IMR-90 (cell line): ENCODE measurements at regions not wholly inside any gene's neighbourhood (a gene's known extent, or its start where the extent isn't known, plus 50 kb on each side); places are given as distances from the start of the nearest gene placed in this dataset.
A peak's percentile ranks its signal among the peaks of the same experiment; 100 is the strongest.

Experiments used
- ATAC-seq: fragments of 200-7000 bp; cut with Tn5 transposase; 2 replicates; pipeline ENCODE4 v1.9.1; 2020; ENCODE audit warnings: low read depth, mild to moderate bottlenecking, moderate library complexity
- BruUV-seq: library from RNA; stranded (reverse); fragments of 400-500 nt; replicated peaks from 2 replicates; lab custom pipeline; 2021; lab: Mats Ljungman, UMichigan
- CTCF ChIA-PET: fragments of 300-600 bp; formaldehyde crosslinking; extraction: SDS; loops from one replicate; lab custom pipeline; 2021; ENCODE audit warnings: antibody characterized with exemption; lab: Yijun Ruan, JAX
- POLR2A ChIA-PET: fragments of 300-600 bp; sonication (Branson Sonifier 250); formaldehyde crosslinking; loops from one replicate; lab custom pipeline; 2022; ENCODE audit warnings: antibody characterized with exemption; ENCODE audit not compliant: unreplicated experiment; lab: Charles Lee
- DNase-seq: peaks from one replicate; pipeline ENCODE4 v3.0.0; 2013
- H2AFZ ChIP-seq: replicated peaks from 2 replicates; pipeline ENCODE3; 2013; ENCODE audit warnings: low read length, mild to moderate bottlenecking; ENCODE audit not compliant: poor library complexity
- H2AK5ac ChIP-seq: 2 replicates; pipeline ENCODE4 v1.6.1; 2013; ENCODE audit warnings: low read depth, low read length, inconsistent platforms
- H2AK9ac ChIP-seq: replicated peaks from 2 replicates; pipeline ENCODE3; 2013; ENCODE audit warnings: mild to moderate bottlenecking, low read depth, low read length, moderate library complexity; ENCODE audit not compliant: poor library complexity
- H2BK120ac ChIP-seq: 2 replicates; pipeline ENCODE4 v1.6.1; 2013; ENCODE audit warnings: low read depth, low read length, inconsistent platforms
- H2BK15ac ChIP-seq: 3 replicates; pipeline ENCODE4 v1.6.1; 2013; ENCODE audit warnings: low read depth, low read length, inconsistent platforms
- H2BK20ac ChIP-seq: 2 replicates; pipeline ENCODE4 v1.6.1; 2013; ENCODE audit warnings: low read depth, mild to moderate bottlenecking, inconsistent platforms, low read length, moderate library complexity
- H2BK5ac ChIP-seq: 2 replicates; pipeline ENCODE4 v1.6.1; 2013; ENCODE audit warnings: mild to moderate bottlenecking, low read depth, low read length, inconsistent platforms; ENCODE audit not compliant: poor library complexity, severe bottlenecking
- H3K14ac ChIP-seq: replicated peaks from 2 replicates; pipeline ENCODE4 v1.6.1; 2013; ENCODE audit warnings: low read depth, low read length, inconsistent platforms
- H3K18ac ChIP-seq: 2 replicates; pipeline ENCODE4 v1.6.1; 2013; ENCODE audit warnings: low read depth, low read length, control low read depth
- H3K23ac ChIP-seq: 2 replicates; pipeline ENCODE4 v1.6.1; 2013; ENCODE audit warnings: low read depth, low read length, inconsistent platforms
- H3K27ac ChIP-seq: 2 replicates; pipeline ENCODE4 v1.5.1; 2013; ENCODE audit warnings: mild to moderate bottlenecking, control low read depth, low read length; ENCODE audit not compliant: insufficient read depth
- H3K27me3 ChIP-seq: 2 replicates; pipeline ENCODE4 v1.6.1; 2013; ENCODE audit warnings: low read length; ENCODE audit not compliant: control insufficient read depth, insufficient read depth
- H3K36me3 ChIP-seq: 2 replicates; pipeline ENCODE4 v1.6.1; 2013; ENCODE audit warnings: low read length, mixed read lengths; ENCODE audit not compliant: control insufficient read depth, insufficient read depth
- H3K4ac ChIP-seq: 2 replicates; pipeline ENCODE4 v1.6.1; 2013; ENCODE audit warnings: low read depth, low read length, inconsistent platforms
- H3K4me1 ChIP-seq: 2 replicates; pipeline ENCODE4 v1.6.1; 2013; ENCODE audit warnings: low read length, mixed read lengths; ENCODE audit not compliant: control insufficient read depth, insufficient read depth
- H3K4me2 ChIP-seq: 2 replicates; pipeline ENCODE4 v1.6.1; 2013; ENCODE audit warnings: low read depth, mild to moderate bottlenecking, control low read depth, low read length, moderate library complexity
- H3K4me3 ChIP-seq: 2 replicates; pipeline ENCODE4 v1.5.1; 2013; ENCODE audit warnings: low read depth, mild to moderate bottlenecking, control low read depth, low read length, moderate library complexity; ENCODE audit not compliant: insufficient read depth
- H3K56ac ChIP-seq: 2 replicates; pipeline ENCODE4 v1.6.1; 2013; ENCODE audit warnings: low read length, inconsistent platforms; ENCODE audit not compliant: insufficient read depth; ENCODE audit errors: extremely low read depth
- H3K79me1 ChIP-seq, 2 experiments: 2 replicates each; pipeline ENCODE4 v1.6.1; 2013; ENCODE audit warnings: low read length in 2 of 2, inconsistent platforms in 1 of 2, low read depth in 1 of 2
- H3K9ac ChIP-seq: 2 replicates; pipeline ENCODE4 v1.6.1; 2013; ENCODE audit warnings: low read depth, low read length, control low read depth
- H3K9me1 ChIP-seq: 2 replicates; pipeline ENCODE4 v1.6.1; 2013; ENCODE audit warnings: low read length, inconsistent platforms; ENCODE audit not compliant: insufficient read depth
- H3K9me3 ChIP-seq: 2 replicates; pipeline ENCODE4 v1.6.1; 2013; ENCODE audit warnings: low read length; ENCODE audit not compliant: control insufficient read depth, insufficient read depth
- H4K20me1 ChIP-seq: 2 replicates; pipeline ENCODE4 v1.6.1; 2013; ENCODE audit warnings: low read length, inconsistent platforms; ENCODE audit not compliant: insufficient read depth
- H4K5ac ChIP-seq: 2 replicates; pipeline ENCODE4 v1.6.1; 2013; ENCODE audit warnings: mild to moderate bottlenecking, low read depth, low read length, control low read depth
- H4K8ac ChIP-seq, 2 experiments: 2 replicates each; pipeline ENCODE4 v1.6.1; 2013; ENCODE audit warnings: low read depth in 2 of 2, low read length in 2 of 2, control low read depth in 1 of 2, inconsistent platforms in 1 of 2
- H4K91ac ChIP-seq: 2 replicates; pipeline ENCODE4 v1.6.1; 2013; ENCODE audit warnings: low read depth, low read length, inconsistent platforms; ENCODE audit not compliant: insufficient read depth
- CEBPB ChIP-seq: IDR thresholded peaks from 2 replicates; pipeline ENCODE4 v1.6.1; 2012; ENCODE audit warnings: low read depth, low read length, improper control_type of control experiment
- CHD1 ChIP-seq: IDR thresholded peaks from 2 replicates; pipeline ENCODE4 v1.6.1; 2012; ENCODE audit warnings: low read depth, low read length, improper control_type of control experiment
- FOS ChIP-seq: fragments of 150-350 bp; IDR thresholded peaks from 2 replicates; pipeline ENCODE4 v1.6.1; 2016; ENCODE audit warnings: low read depth, low read length
- MAFK ChIP-seq: IDR thresholded peaks from 2 replicates; pipeline ENCODE4 v1.6.1; 2012; ENCODE audit warnings: low read depth, low read length, improper control_type of control experiment
- MXI1 ChIP-seq: IDR thresholded peaks from 2 replicates; pipeline ENCODE4 v1.6.1; 2012; ENCODE audit warnings: low read depth, mild to moderate bottlenecking, low read length, moderate library complexity, borderline replicate concordance
- NFE2L2 ChIP-seq: fragments of 150-350 bp; IDR thresholded peaks from 2 replicates; pipeline ENCODE4 v1.6.1; 2016; ENCODE audit warnings: low read depth, mild to moderate bottlenecking, low read length
- POLR2A ChIP-seq: IDR thresholded peaks from 2 replicates; pipeline ENCODE4 v1.6.1; 2012; ENCODE audit warnings: mild to moderate bottlenecking, low read depth, low read length
- RAD21 ChIP-seq: IDR thresholded peaks from 2 replicates; pipeline ENCODE4 v1.6.1; 2012; ENCODE audit warnings: low read length, improper control_type of control experiment
- RCOR1 ChIP-seq: IDR thresholded peaks from 2 replicates; pipeline ENCODE4 v1.6.1; 2012; ENCODE audit warnings: mild to moderate bottlenecking, low read length, improper control_type of control experiment; ENCODE audit not compliant: insufficient replicate concordance
- RFX5 ChIP-seq: IDR thresholded peaks from 2 replicates; pipeline ENCODE4 v1.8.0; 2012; ENCODE audit warnings: low read depth, mild to moderate bottlenecking, low read length, moderate library complexity
- SMC3 ChIP-seq: fragments of 150-350 bp; IDR thresholded peaks from 2 replicates; pipeline ENCODE4 v1.6.1; 2016; ENCODE audit warnings: low read depth, mild to moderate bottlenecking, antibody characterized with exemption, low read length, moderate library complexity
- USF2 ChIP-seq: fragments of 150-350 bp; IDR thresholded peaks from 2 replicates; pipeline ENCODE4 v1.6.1; 2017; ENCODE audit warnings: mild to moderate bottlenecking, antibody characterized with exemption, low read length, low read depth
- WGBS, 2 experiments: methylation state at CpG; one replicate each; pipeline versions ENCODE4 v1.1.5 to v1.1.7; 2013; ENCODE audit warnings: missing lambda C conversion rate in 2 of 2; ENCODE audit not compliant: insufficient read length in 1 of 2; ENCODE audit errors: extremely low coverage in 2 of 2; 5-methylcytosine and 5-hydroxymethylcytosine counted together
- dilution Hi-C: fragments of 300-500 bp; cut with HindIII; formaldehyde crosslinking; loops from one replicate; pipeline ENCODE4 v1.14.3; 2018; ENCODE audit warnings: low sequenced_read_pairs; ENCODE audit not compliant: unreplicated experiment
- in situ Hi-C: fragments of 300-500 bp; cut with MboI; formaldehyde crosslinking; loops from 3 replicates; pipeline ENCODE4 v1.14.3; 2019; ENCODE audit warnings: low sequenced_read_pairs, inconsistent platforms, mixed read lengths
- intact Hi-C: fragments of 100-400 bp; cut with micrococcal nuclease; formaldehyde crosslinking; loops from 2 replicates; pipeline ENCODE4 v1.10.0; 2022
- TF ChIP-seq, protein P1 (sequence below): conservative IDR thresholded peaks from 2 replicates; pipeline ENCODE4 v1.5.1; 2012; ENCODE audit warnings: mild to moderate bottlenecking, low read depth, low read length, improper control_type of control experiment
- TF ChIP-seq, protein P2 (sequence below): fragments of 150-350 bp; IDR thresholded peaks from 2 replicates; pipeline ENCODE4 v1.6.1; 2016; ENCODE audit warnings: low read depth, mild to moderate bottlenecking, low read length, moderate library complexity, borderline replicate concordance

DNA sequence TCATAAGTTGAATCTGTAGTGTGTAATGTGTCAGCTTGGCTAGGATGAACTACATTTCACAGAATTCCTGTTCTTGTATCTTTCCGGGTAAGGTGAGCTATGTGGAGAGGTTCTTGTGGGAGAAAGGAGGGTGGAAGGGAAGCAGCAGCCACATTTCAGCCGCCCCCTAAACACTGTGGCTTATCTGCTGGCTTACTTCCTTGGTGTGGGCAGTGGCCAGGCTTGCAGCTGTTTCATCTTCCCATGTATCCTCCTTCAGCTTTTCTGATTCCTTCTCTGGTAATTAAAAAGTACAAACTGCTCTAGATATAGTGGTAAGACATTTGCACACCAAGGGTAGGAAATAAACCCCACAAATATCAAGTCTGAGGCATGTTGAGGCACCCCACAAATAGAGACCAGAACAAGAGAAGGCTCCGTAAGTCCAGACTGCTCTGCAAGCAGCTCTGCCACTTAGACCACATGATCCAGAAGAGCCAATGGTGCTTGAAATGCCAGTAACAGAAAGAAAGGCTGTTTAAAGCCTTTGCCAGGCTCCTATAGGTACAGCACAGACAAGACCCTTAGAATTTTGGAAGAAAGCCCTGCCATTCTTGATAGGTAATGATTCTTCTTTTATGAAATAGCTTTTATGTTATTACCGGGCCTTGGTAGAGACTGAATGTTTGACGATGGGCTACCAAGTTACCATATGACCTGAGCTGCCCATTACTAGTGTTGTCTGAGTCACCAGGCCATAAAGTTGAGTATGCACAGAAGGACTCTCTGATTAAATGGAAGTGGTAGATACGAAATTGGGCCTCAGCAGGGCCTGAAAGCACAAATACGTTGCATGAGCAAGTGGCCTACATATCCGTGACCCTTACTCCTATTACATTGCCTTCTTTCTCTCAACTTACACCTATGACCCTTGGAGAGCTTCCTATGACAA is 215.0 kb upstream of the SGK1 start:
- Histone ChIP-seq H2AFZ (peak overlapping the region; percentile 68), H3K9me3 (no peaks in the 10 kb centered on the region), H3K23ac (no peak overlapping the region), H3K4me2 (no peak overlapping the region), H3K27me3 (no peaks in the 10 kb centered on the region), H3K18ac (no peak overlapping the region), H3K4me3 (no peak overlapping the region), H2AK9ac (no peak overlapping the region), H3K9me1 (peaks cover 9% of the 10 kb centered on the region), H4K5ac (no peak overlapping the region), H3K56ac (no peak overlapping the region), H3K36me3 (no peaks in the 10 kb centered on the region), H4K20me1 (no peaks in the 10 kb centered on the region), H2BK20ac (no peak overlapping the region), H3K9ac (no peak overlapping the region), H3K4ac (peak overlapping the region; percentile 17; the same call in 1 of the 2 replicates), H4K8ac (no peak overlapping the region), H2BK5ac (no peak overlapping the region), H2BK120ac (no peak overlapping the region; the same call in 1 of the 2 replicates), H3K27ac (no peak overlapping the region), H3K14ac (no peak overlapping the region), H2BK15ac (peak overlapping the region; percentile 72; the same call in 2 of the 3 replicates), H3K79me1 (no peaks in the 10 kb centered on the region), H2AK5ac (no peak overlapping the region; the same call in 1 of the 2 replicates), H4K91ac (no peak overlapping the region), H3K4me1 (peaks cover 6% of the 10 kb centered on the region)
- no peak for DNase-seq
- WGBS, 2 experiments = 100% methylated on average over 3 of the region's 8 CpGs; no CpG with 5 or more reads in 1 of the 2 experiments
- no peak for ATAC-seq
- ChIA-PET POLR2A (no interaction called here), CTCF (interaction anchor here (0.6 to 0.7 kb wide), 2 partner anchors 17 to 460 kb away, joined by 4 to 6 read pairs; no protein-coding TSS in a partner anchor)
- BruUV-seq = no TSS peak
- dilution Hi-C loops (no loop called here), intact Hi-C loops (no loop called here), in situ Hi-C loops (no loop called here)
- no peak for TF ChIP-seq SMC3
- TF ChIP-seq CEBPB = no peak
- TF ChIP-seq CHD1 = no peak
- TF ChIP-seq MAFK = no peak
- TF ChIP-seq, protein P1, sequence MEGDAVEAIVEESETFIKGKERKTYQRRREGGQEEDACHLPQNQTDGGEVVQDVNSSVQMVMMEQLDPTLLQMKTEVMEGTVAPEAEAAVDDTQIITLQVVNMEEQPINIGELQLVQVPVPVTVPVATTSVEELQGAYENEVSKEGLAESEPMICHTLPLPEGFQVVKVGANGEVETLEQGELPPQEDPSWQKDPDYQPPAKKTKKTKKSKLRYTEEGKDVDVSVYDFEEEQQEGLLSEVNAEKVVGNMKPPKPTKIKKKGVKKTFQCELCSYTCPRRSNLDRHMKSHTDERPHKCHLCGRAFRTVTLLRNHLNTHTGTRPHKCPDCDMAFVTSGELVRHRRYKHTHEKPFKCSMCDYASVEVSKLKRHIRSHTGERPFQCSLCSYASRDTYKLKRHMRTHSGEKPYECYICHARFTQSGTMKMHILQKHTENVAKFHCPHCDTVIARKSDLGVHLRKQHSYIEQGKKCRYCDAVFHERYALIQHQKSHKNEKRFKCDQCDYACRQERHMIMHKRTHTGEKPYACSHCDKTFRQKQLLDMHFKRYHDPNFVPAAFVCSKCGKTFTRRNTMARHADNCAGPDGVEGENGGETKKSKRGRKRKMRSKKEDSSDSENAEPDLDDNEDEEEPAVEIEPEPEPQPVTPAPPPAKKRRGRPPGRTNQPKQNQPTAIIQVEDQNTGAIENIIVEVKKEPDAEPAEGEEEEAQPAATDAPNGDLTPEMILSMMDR = no peak
- no peak for TF ChIP-seq USF2
- TF ChIP-seq RFX5 = no peak
- no peak for TF ChIP-seq RAD21
- TF ChIP-seq MXI1 = no peak
- no peak for TF ChIP-seq POLR2A
- TF ChIP-seq RCOR1 = no peak
- TF ChIP-seq FOS = no peak
- TF ChIP-seq NFE2L2 = no peak
- TF ChIP-seq, protein P2, sequence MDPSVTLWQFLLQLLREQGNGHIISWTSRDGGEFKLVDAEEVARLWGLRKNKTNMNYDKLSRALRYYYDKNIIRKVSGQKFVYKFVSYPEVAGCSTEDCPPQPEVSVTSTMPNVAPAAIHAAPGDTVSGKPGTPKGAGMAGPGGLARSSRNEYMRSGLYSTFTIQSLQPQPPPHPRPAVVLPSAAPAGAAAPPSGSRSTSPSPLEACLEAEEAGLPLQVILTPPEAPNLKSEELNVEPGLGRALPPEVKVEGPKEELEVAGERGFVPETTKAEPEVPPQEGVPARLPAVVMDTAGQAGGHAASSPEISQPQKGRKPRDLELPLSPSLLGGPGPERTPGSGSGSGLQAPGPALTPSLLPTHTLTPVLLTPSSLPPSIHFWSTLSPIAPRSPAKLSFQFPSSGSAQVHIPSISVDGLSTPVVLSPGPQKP = no peak
